ENCODE measurements at regions not wholly inside any gene's neighbourhood (a gene's known extent, or its start where the extent isn't known, plus 50 kb on each side); places are given as distances from the start of the nearest gene placed in this dataset.
"Not testable (repeated sequence)": the region's sequence is repeated elsewhere in the genome, so short reads cannot be mapped to it uniquely, and the experiment has no call there.

DNA sequence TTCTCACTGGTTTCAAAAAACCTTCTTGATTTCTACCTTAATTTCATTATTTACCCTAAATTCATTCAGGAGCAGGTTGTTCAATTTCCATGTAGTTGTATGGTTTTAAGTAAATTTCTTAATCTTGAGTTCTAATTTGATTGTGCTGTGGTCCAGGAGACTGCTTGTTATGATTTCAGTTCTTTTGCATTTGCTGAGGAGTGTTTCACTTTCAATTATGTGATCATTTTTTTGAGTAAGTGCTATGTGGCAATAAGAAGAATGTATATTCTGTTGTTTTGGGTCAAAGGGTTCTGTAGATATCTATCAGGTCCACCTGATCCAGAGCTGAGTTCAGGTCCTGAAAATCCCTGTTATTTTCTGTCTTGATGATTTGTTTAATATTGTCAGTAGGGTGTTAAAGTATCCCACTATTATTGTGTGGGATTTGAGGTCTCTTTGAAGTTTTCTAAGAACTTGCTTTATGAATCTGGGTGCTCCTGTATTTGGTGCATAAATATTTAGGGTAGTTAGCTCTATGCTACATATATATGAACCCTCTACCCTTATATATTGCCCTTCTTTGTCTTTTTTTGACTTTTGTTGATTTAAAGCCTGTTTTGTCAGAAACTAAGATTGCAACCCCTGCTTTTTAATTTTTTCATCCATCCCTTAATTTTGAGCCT lies 158.4 kb upstream of the TPRG1 start:
- no peak overlapping the region for H3K9ac ChIP-seq (ENCODE audit: low read depth in 2 of 2, low read length in 2 of 2)
- H3K4me1 ChIP-seq = no peaks in the 10 kb centered on the region
- no peak overlapping the region for H3K27ac ChIP-seq
- no peaks in the 10 kb centered on the region for H3K36me3 ChIP-seq
- no peak for DNase-seq
- TF ChIP-seq, protein P1, sequence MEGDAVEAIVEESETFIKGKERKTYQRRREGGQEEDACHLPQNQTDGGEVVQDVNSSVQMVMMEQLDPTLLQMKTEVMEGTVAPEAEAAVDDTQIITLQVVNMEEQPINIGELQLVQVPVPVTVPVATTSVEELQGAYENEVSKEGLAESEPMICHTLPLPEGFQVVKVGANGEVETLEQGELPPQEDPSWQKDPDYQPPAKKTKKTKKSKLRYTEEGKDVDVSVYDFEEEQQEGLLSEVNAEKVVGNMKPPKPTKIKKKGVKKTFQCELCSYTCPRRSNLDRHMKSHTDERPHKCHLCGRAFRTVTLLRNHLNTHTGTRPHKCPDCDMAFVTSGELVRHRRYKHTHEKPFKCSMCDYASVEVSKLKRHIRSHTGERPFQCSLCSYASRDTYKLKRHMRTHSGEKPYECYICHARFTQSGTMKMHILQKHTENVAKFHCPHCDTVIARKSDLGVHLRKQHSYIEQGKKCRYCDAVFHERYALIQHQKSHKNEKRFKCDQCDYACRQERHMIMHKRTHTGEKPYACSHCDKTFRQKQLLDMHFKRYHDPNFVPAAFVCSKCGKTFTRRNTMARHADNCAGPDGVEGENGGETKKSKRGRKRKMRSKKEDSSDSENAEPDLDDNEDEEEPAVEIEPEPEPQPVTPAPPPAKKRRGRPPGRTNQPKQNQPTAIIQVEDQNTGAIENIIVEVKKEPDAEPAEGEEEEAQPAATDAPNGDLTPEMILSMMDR (IDR thresholded peaks at IDR 0.05) = no peak
- intact Hi-C loops (cut with DNase I) = no loop called here
- no peak overlapping the region for H3K4me3 ChIP-seq
- no peaks in the 10 kb centered on the region for H3K27me3 ChIP-seq
- no peaks in the 10 kb centered on the region for H3K9me3 ChIP-seq

DNA sequence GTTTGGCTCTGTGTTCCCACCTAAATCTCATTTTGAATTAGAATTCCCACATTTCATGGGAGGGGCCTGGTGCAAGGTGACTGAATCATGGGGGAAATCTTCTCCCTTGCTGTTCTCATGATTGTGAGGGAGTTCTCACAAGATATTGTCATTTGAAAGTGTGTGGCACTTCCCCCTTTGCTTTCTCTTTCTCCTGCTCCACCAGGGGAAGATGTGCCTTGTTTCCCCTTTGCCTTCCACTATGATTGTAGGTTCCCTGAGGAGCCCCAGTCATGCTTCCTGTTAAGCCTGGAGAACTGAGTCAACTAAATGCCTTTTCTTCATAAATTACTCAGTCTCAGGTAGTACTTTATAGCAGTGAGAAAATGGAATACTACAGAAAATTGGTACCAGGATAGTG lies 157.2 kb upstream of the TPRG1 start:
- Histone ChIP-seq H3K36me3 (no peaks in the 10 kb centered on the region), H3K27me3 (no peaks in the 10 kb centered on the region), H3K27ac (no peak overlapping the region), H3K9me3 (no peaks in the 10 kb centered on the region), H3K4me3 (no peak overlapping the region), H3K9ac (ENCODE audit: low read depth in 2 of 2, low read length in 2 of 2) (no peak overlapping the region), H3K4me1 (no peaks in the 10 kb centered on the region)
- no peak for DNase-seq
- intact Hi-C loops (cut with DNase I) = no loop called here
- TF ChIP-seq, protein P1 (IDR thresholded peaks at IDR 0.05) = no peak

DNA sequence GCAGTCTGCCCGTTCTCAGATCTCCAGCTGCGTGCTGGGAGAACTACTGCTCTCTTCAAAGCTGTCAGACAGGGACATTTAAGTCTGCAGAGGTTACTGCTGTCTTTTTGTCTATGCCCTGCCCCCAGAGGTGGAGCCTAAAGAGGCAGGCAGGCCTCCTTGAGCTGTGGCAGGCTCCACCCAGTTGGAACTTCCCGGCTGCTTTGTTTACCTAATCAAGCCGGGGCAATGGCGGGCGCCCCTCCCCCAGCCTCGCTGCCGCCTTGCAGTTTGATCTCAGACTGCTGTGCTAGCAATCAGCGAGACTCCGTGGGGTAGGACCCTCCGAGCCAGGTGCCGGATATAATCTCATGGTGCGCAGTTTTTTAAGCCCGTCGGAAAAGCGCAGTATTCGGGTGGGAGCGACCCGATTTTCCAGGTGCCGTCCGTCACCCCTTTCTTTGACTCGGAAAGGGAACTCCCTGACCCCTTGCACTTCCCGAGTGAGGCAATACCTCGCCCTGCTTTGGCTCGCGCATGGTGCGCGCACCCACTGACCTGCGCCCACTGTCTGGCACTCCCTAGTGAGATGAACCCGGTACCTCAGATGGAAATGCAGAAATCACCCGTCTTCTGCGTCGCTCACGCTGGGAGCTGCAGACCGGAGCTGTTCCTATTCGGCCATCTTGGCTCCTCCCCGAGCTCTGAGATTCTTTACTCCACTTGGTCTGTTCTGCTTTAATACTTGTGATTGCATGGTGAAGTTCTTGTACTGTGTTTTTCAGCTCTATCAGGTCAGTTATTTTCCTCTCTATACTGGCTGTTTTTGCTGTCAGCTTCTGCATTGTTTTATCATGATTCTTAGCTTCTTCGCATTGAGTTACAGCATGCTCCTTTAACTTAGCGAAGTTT lies 148.9 kb upstream of the TPRG1 start:
- H3K4me1 ChIP-seq; DNase-seq; H3K9ac ChIP-seq (ENCODE audit: low read depth in 2 of 2, low read length in 2 of 2); H3K27me3 ChIP-seq; H3K9me3 ChIP-seq; H3K36me3 ChIP-seq; H3K4me3 ChIP-seq; H3K27ac ChIP-seq; intact Hi-C loops (cut with DNase I): not testable (repeated sequence)

DNA sequence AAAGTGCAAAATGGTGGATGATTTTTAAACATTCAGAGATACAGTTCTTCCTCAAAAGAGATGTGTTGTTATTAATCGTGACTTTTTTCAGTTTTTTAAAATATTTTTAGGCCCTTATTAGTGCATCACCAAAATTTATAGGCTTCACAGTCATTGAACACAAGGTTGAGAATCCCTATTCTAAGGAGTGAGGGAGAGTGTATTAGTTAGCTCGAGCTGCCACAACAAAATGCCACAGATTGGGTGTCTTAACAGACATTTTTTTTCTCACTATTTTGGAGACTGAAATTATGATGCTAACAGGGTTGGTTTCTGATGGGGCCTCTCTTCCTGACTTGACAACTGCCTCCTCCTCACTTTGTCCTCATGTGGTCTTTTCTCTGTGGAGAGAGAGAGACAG lies 145.9 kb upstream of the TPRG1 start:
- H3K4me3 ChIP-seq = no peak overlapping the region
- no peaks in the 10 kb centered on the region for H3K27me3 ChIP-seq
- DNase-seq = no peak
- no peak overlapping the region for H3K27ac ChIP-seq
- TF ChIP-seq, protein P1 (IDR thresholded peaks at IDR 0.05) = no peak
- no peak overlapping the region for H3K9ac ChIP-seq (ENCODE audit: low read depth in 2 of 2, low read length in 2 of 2)
- H3K9me3 ChIP-seq = no peaks in the 10 kb centered on the region
- no peaks in the 10 kb centered on the region for H3K36me3 ChIP-seq
- intact Hi-C loops (cut with DNase I) = no loop called here
- H3K4me1 ChIP-seq = no peaks in the 10 kb centered on the region

DNA sequence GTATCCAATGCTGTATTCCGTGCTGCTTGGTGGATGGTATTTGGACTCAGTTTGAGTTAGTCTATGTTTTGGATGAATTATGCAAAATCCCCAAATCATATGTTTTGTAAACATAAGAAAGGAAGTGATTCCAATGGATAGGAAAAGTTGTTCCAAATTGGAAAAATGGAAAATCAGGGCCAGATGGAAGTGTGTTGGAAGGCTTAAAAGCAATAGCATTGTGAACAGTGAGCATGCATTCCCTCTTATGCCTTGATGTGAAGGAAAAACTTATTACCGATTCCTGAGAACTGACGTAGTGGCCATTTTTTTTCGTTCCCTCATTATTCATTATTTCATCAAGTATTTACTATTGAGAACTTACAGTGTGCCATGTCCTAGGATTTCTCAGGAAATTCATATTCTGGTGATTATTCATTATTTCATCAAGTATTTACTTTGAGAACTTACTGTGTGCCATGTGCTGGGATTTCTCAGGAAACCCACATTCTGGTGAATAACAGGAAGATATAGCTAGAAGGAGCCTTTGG lies 144.1 kb upstream of the TPRG1 start:
- TF ChIP-seq, protein P1 (IDR thresholded peaks at IDR 0.05) = no peak
- no peak overlapping the region for H3K4me3 ChIP-seq
- no peaks in the 10 kb centered on the region for H3K4me1 ChIP-seq
- intact Hi-C loops (cut with DNase I) = no loop called here
- H3K36me3 ChIP-seq = no peaks in the 10 kb centered on the region
- no peaks in the 10 kb centered on the region for H3K9me3 ChIP-seq
- DNase-seq = no peak
- no peak overlapping the region for H3K27ac ChIP-seq
- no peaks in the 10 kb centered on the region for H3K27me3 ChIP-seq
- no peak overlapping the region for H3K9ac ChIP-seq (ENCODE audit: low read depth in 2 of 2, low read length in 2 of 2)
